GM12878 (cell line): ENCODE measurements at regions not wholly inside any gene's neighbourhood (a gene's known extent, or its start where the extent isn't known, plus 50 kb on each side); places are given as distances from the start of the nearest gene placed in this dataset.

Experiments used
- ATAC-seq: fragments of 200-7000 bp; cut with Tn5 transposase; 3 replicates; pipeline ENCODE4 v1.9.1; 2020; ENCODE audit warnings: mild to moderate bottlenecking, moderate library complexity
- BruUV-seq: library from RNA; stranded (reverse); fragments of 400-500 nt; replicated peaks from 2 replicates; lab custom pipeline; 2021; lab: Mats Ljungman, UMichigan
- CTCF ChIA-PET: fragments of 300-600 bp; sonication (Branson Sonifier 250); formaldehyde crosslinking; extraction: SDS; loops from one replicate; lab custom pipeline; 2021; ENCODE audit warnings: inconsistent platforms; lab: Yijun Ruan, JAX
- POLR2A ChIA-PET: fragments of 350-600 bp; formaldehyde crosslinking; extraction: SDS; loops from one replicate; lab custom pipeline; 2021; ENCODE audit warnings: inconsistent platforms; lab: Charles Lee
- RAD21 ChIA-PET: fragments of 300-600 bp; sonication (Branson Sonifier 250); formaldehyde crosslinking; loops from one replicate; lab custom pipeline; 2023; ENCODE audit warnings: antibody characterized with exemption; ENCODE audit not compliant: unreplicated experiment; lab: Charles Lee
- SMC1A ChIA-PET: fragments of 300-600 bp; sonication (Branson Sonifier 250); formaldehyde crosslinking; loops from one replicate; lab custom pipeline; 2023; ENCODE audit not compliant: unreplicated experiment, uncharacterized antibody; lab: Charles Lee
- DNase-seq: peaks from one replicate; pipeline ENCODE4 v3.0.0-alpha.2; 2011; ENCODE audit warnings: low read depth, low spot score
- FAIRE-seq: peaks from 3 replicates; lab custom pipeline; 2011; peaks lifted over from hg19 to GRCh38; lab: Jason Lieb, UNC
- H2AFZ ChIP-seq: 2 replicates; pipeline ENCODE4 v1.6.0; 2011; ENCODE audit warnings: low read depth, low read length, control low read depth; ENCODE audit not compliant: control insufficient read depth
- H3K27ac ChIP-seq: 2 replicates; pipeline ENCODE4 v1.5.1; 2011; ENCODE audit warnings: control low read depth; ENCODE audit not compliant: control insufficient read depth, insufficient read depth
- H3K27me3 ChIP-seq, 2 experiments: replicated peaks in 1 of 2; 2 replicates each; pipeline versions ENCODE4 v1.6.0 to v1.6.1; 2011; ENCODE audit warnings: low read length in 1 of 2; ENCODE audit not compliant: control insufficient read depth in 2 of 2, insufficient read depth in 2 of 2
- H3K36me3 ChIP-seq, 2 experiments: 2 replicates each; pipeline ENCODE4 v1.5.1; 2011; ENCODE audit warnings: low read length in 1 of 2; ENCODE audit not compliant: control insufficient read depth in 2 of 2, insufficient read depth in 2 of 2
- H3K4me1 ChIP-seq: 2 replicates; pipeline ENCODE4 v1.6.1; 2011; ENCODE audit warnings: mild to moderate bottlenecking, low read length, moderate library complexity, mixed read lengths; ENCODE audit not compliant: control insufficient read depth, insufficient read depth
- H3K4me2 ChIP-seq: 2 replicates; pipeline ENCODE4 v1.6.0; 2011; ENCODE audit warnings: control low read depth; ENCODE audit not compliant: control insufficient read depth, insufficient read depth
- H3K4me3 ChIP-seq: fragments of 200-600 bp; sonication (generic); 2 replicates; pipeline ENCODE4 v1.5.1; 2016
- H3K79me2 ChIP-seq: 2 replicates; pipeline ENCODE4 v1.6.0; 2011; ENCODE audit warnings: low read length; ENCODE audit not compliant: control insufficient read depth, insufficient read depth
- H3K9ac ChIP-seq: 2 replicates; pipeline ENCODE4 v1.8.0; 2011; ENCODE audit warnings: low read length, control low read depth, mixed read lengths; ENCODE audit not compliant: control insufficient read depth, insufficient read depth
- H3K9me3 ChIP-seq: replicated peaks from 3 replicates; pipeline ENCODE4 v1.5.1; 2011; ENCODE audit warnings: mild to moderate bottlenecking, low read length; ENCODE audit not compliant: control insufficient read depth, insufficient read depth
- H4K20me1 ChIP-seq: 2 replicates; pipeline ENCODE4 v1.6.0; 2011; ENCODE audit not compliant: control insufficient read depth, insufficient read depth
- EED ChIP-seq: sonication (generic); IDR thresholded peaks from 2 replicates; pipeline ENCODE4 v1.6.1; 2016; ENCODE audit warnings: antibody characterized with exemption, low read depth
- EGR1 ChIP-seq, 2 experiments: IDR thresholded peaks; 1 replicate in 1 of 2; 2 replicates in 1 of 2; pipeline ENCODE4 v1.6.1; 2011 to 2012; ENCODE audit warnings: low read depth in 2 of 2, low read length in 2 of 2, borderline replicate concordance in 1 of 2, mild to moderate bottlenecking in 1 of 2, moderate library complexity in 1 of 2
- FOXK2 ChIP-seq: fragments of 450-650 bp; IDR thresholded peaks from 2 replicates; pipeline ENCODE4 v1.6.1; 2017; ENCODE audit warnings: mild to moderate bottlenecking, moderate library complexity
- GATAD2B ChIP-seq: fragments of 450-650 bp; conservative IDR thresholded peaks from 2 replicates; pipeline ENCODE4 v1.6.1; 2017; ENCODE audit warnings: low read depth, mild to moderate bottlenecking, moderate library complexity
- HCFC1 ChIP-seq: fragments of 150-350 bp; IDR thresholded peaks from 2 replicates; pipeline ENCODE4 v1.6.1; 2014; ENCODE audit warnings: low read length
- LARP7 ChIP-seq: fragments of 450-650 bp; IDR thresholded peaks from 2 replicates; pipeline ENCODE4 v1.6.1; 2017; ENCODE audit warnings: mild to moderate bottlenecking
- MEF2A ChIP-seq: IDR thresholded peaks from 2 replicates; pipeline ENCODE4 v1.6.1; 2011; ENCODE audit warnings: low read depth, mild to moderate bottlenecking, low read length, moderate library complexity; ENCODE audit not compliant: insufficient read depth
- NBN ChIP-seq: fragments of 450-650 bp; IDR thresholded peaks from 2 replicates; pipeline ENCODE4 v1.6.1; 2016
- NR2C2 ChIP-seq: IDR thresholded peaks from 2 replicates; pipeline ENCODE4 v1.6.1; 2011; ENCODE audit warnings: borderline replicate concordance, low read depth; ENCODE audit not compliant: control insufficient read depth, insufficient read length
- NR2F1 ChIP-seq: fragments of 450-650 bp; conservative IDR thresholded peaks from 2 replicates; pipeline ENCODE4 v1.6.1; 2017; ENCODE audit warnings: mild to moderate bottlenecking
- PAX5 ChIP-seq: IDR thresholded peaks from 2 replicates; pipeline ENCODE4 v1.6.1; 2011; ENCODE audit warnings: low read depth, low read length, borderline replicate concordance
- RFX5 ChIP-seq: IDR thresholded peaks from 2 replicates; pipeline ENCODE4 v1.6.1; 2011; ENCODE audit warnings: low read depth, low read length, improper control_type of control experiment
- SIN3A ChIP-seq: IDR thresholded peaks from 2 replicates; pipeline ENCODE4 v1.6.1; 2012; ENCODE audit warnings: low read depth, low read length, improper control_type of control experiment
- TARDBP ChIP-seq: IDR thresholded peaks from 2 replicates; pipeline ENCODE4 v1.6.1; 2016; ENCODE audit warnings: borderline replicate concordance
- ZNF384 ChIP-seq: IDR thresholded peaks from 2 replicates; pipeline ENCODE4 v1.6.1; 2012; ENCODE audit warnings: low read depth, mild to moderate bottlenecking, low read length, improper control_type of control experiment, borderline replicate concordance
- WGBS: methylation state at CpG from one replicate; pipeline ENCODE4 v1.1.6; 2016; ENCODE audit warnings: low lambda C conversion rate; ENCODE audit not compliant: insufficient replicate concordance, insufficient coverage; ENCODE audit errors: missing lambda C conversion rate; 5-methylcytosine and 5-hydroxymethylcytosine counted together
- in situ Hi-C: fragments of 300-500 bp; cut with MboI; formaldehyde crosslinking; loops from 9 replicates; pipeline ENCODE4 v1.14.3; 2018; ENCODE audit warnings: mixed read lengths
- intact Hi-C: fragments of 100-400 bp; cut with micrococcal nuclease; formaldehyde crosslinking; loops from one replicate; pipeline ENCODE4 v1.14.2; 2022; ENCODE audit not compliant: unreplicated experiment
- TF ChIP-seq, protein P1 (sequence below): fragments of 450-650 bp; IDR thresholded peaks from 2 replicates; pipeline ENCODE4 v1.6.1; 2017; ENCODE audit warnings: mild to moderate bottlenecking

GRCh38 chr10:78910021-78910420, 158.7 kb upstream of the ZMIZ1 start:
- FAIRE-seq (no peak), DNase-seq (no peak), ATAC-seq (no peak)
- BruUV-seq, result no TSS peak
- no peak overlapping the region for H3K9ac ChIP-seq
- no peaks in the 10 kb centered on the region for H4K20me1 ChIP-seq
- no peaks in the 10 kb centered on the region for H3K36me3 ChIP-seq
- peaks cover 6% of the 10 kb centered on the region for H3K4me1 ChIP-seq
- no peak overlapping the region for H2AFZ ChIP-seq
- RAD21 ChIA-PET, result no interaction called here
- H3K4me3 ChIP-seq, result no peak overlapping the region
- H3K9me3 ChIP-seq, result no peaks in the 10 kb centered on the region
- in situ Hi-C loops, result no loop called here
- SMC1A ChIA-PET, result no interaction called here
- H3K4me2 ChIP-seq, result no peak overlapping the region
- 17% methylated on average over 3 of the region's 3 CpGs for WGBS
- intact Hi-C loops, result no loop called here
- H3K27me3 ChIP-seq, result peaks cover 0 to under 1% of the 10 kb centered on the region in 2 experiments; a peak in 2 of 4 replicates
- CTCF ChIA-PET, result no interaction called here
- POLR2A ChIA-PET, result no interaction called here
- TF ChIP-seq, protein P1, sequence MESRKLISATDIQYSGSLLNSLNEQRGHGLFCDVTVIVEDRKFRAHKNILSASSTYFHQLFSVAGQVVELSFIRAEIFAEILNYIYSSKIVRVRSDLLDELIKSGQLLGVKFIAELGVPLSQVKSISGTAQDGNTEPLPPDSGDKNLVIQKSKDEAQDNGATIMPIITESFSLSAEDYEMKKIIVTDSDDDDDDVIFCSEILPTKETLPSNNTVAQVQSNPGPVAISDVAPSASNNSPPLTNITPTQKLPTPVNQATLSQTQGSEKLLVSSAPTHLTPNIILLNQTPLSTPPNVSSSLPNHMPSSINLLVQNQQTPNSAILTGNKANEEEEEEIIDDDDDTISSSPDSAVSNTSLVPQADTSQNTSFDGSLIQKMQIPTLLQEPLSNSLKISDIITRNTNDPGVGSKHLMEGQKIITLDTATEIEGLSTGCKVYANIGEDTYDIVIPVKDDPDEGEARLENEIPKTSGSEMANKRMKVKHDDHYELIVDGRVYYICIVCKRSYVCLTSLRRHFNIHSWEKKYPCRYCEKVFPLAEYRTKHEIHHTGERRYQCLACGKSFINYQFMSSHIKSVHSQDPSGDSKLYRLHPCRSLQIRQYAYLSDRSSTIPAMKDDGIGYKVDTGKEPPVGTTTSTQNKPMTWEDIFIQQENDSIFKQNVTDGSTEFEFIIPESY, result no peak
- no peak for TF ChIP-seq HCFC1
- TF ChIP-seq NR2F1, result no peak
- TF ChIP-seq SIN3A, result no peak
- TF ChIP-seq GATAD2B, result no peak
- H3K79me2 ChIP-seq, result no peaks in the 10 kb centered on the region
- no peak overlapping the region for H3K27ac ChIP-seq

GRCh38 chr10:78910476-78910875, 158.3 kb upstream of the ZMIZ1 start:
- SMC1A ChIA-PET, result no interaction called here
- POLR2A ChIA-PET, result no interaction called here
- Histone ChIP-seq H3K27me3 (no peaks in the 10 kb centered on the region; a peak in 2 of 4 replicates), H3K79me2 (no peaks in the 10 kb centered on the region), H2AFZ (no peak overlapping the region), H3K4me3 (no peak overlapping the region), H3K4me1 (peaks cover 6% of the 10 kb centered on the region), H3K4me2 (no peak overlapping the region), H3K9ac (no peak overlapping the region), H3K27ac (no peak overlapping the region), H3K36me3 (no peaks in the 10 kb centered on the region), H3K9me3 (no peaks in the 10 kb centered on the region), H4K20me1 (no peaks in the 10 kb centered on the region)
- in situ Hi-C loops, result no loop called here
- RAD21 ChIA-PET, result no interaction called here
- no peak for DNase-seq
- no peak for FAIRE-seq
- no TSS peak for BruUV-seq
- CTCF ChIA-PET, result no interaction called here
- intact Hi-C loops, result no loop called here
- no peak for ATAC-seq
- 0% methylated on average over 2 of the region's 2 CpGs for WGBS
- TF ChIP-seq RFX5 (no peak), ZNF384 (no peak), EED (no peak), NBN (no peak), MEF2A (no peak), TARDBP (no peak), LARP7 (no peak), PAX5 (no peak), NR2C2 (no peak), EGR1 (IDR thresholded peaks at IDR 0.05; ENCODE audit: borderline replicate concordance in 1 of 2, low read depth in 2 of 2, low read length in 2 of 2) (no peak), FOXK2 (no peak)
- TF ChIP-seq, protein P1, result no peak
